ENCODE measurements at regions not wholly inside any gene's neighbourhood (a gene's known extent, or its start where the extent isn't known, plus 50 kb on each side); places are given as distances from the start of the nearest gene placed in this dataset.

DNA sequence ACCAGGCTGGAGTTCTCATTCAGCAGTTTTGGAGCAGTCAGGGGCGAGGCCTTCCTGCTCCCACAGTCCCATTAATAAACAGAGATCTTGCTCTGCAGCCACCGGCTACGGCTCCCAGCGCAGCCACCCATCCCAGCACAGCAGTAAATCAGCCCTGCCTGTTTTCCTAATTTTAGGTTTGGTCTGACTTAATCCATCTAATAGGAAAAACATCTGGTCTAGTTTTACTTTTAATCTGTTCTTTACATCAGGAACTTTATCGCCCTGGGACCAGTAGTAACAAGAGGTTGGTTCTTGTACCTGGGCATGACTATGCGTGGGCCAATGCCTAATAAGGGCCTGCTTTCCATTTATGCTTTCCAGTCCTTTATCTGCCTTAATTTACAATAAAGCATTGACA, 264.0 kb upstream of the DPH6 start:
- no peak overlapping the region for H3K4me3 ChIP-seq (ENCODE audit: low read depth, low read length)
- TF ChIP-seq, protein P1, sequence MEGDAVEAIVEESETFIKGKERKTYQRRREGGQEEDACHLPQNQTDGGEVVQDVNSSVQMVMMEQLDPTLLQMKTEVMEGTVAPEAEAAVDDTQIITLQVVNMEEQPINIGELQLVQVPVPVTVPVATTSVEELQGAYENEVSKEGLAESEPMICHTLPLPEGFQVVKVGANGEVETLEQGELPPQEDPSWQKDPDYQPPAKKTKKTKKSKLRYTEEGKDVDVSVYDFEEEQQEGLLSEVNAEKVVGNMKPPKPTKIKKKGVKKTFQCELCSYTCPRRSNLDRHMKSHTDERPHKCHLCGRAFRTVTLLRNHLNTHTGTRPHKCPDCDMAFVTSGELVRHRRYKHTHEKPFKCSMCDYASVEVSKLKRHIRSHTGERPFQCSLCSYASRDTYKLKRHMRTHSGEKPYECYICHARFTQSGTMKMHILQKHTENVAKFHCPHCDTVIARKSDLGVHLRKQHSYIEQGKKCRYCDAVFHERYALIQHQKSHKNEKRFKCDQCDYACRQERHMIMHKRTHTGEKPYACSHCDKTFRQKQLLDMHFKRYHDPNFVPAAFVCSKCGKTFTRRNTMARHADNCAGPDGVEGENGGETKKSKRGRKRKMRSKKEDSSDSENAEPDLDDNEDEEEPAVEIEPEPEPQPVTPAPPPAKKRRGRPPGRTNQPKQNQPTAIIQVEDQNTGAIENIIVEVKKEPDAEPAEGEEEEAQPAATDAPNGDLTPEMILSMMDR (IDR thresholded peaks at IDR 0.05; ENCODE audit: low read depth, low read length, missing control alignments) = no peak
- DNase-seq (ENCODE audit: low read depth) = no peak

DNA sequence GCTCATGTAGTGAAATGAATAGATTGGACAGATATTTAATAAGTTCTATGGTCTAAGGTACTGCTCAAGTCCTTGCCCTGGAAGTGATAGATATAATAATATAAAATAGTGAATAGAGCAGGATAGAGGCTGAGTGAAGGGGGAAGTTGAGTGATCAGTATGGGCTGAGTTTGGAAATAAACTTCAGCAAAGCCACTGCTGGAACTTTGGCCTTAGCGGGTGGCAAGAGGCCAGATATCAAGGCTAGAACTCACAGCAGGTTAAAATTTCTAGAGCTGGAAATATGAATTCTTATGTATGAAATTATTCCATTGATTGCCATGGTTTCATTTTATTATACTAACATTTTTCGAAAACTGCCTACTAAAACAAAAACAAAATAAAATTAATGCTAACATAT, 267.6 kb upstream of the DPH6 start:
- H3K4me3 ChIP-seq (ENCODE audit: low read depth, low read length) = no peak overlapping the region
- DNase-seq (ENCODE audit: low read depth) = no peak
- TF ChIP-seq, protein P1 (IDR thresholded peaks at IDR 0.05; ENCODE audit: low read depth, low read length, missing control alignments) = no peak

DNA sequence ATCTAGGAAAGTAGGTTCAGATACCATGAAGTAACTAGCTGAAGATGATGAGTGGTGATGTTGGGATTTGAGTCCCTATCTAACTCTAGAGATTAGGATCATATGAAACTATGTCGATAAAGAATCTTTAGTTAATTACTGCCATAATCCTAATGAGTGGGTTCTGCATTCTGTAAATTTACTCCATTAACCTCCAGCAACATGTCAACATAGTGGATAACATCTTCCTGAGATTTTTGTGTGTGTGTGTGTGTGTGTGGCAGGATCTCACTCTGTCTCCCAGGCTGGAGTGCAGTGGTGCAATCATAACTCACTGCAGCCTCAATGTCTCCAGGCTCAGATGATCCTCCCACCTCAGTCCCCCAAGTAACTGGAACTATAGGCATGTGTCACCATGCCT, 272.9 kb upstream of the DPH6 start:
- DNase-seq (ENCODE audit: low read depth) = no peak
- TF ChIP-seq, protein P1 (IDR thresholded peaks at IDR 0.05; ENCODE audit: low read depth, low read length, missing control alignments) = no peak
- no peak overlapping the region for H3K4me3 ChIP-seq (ENCODE audit: low read depth, low read length)

DNA sequence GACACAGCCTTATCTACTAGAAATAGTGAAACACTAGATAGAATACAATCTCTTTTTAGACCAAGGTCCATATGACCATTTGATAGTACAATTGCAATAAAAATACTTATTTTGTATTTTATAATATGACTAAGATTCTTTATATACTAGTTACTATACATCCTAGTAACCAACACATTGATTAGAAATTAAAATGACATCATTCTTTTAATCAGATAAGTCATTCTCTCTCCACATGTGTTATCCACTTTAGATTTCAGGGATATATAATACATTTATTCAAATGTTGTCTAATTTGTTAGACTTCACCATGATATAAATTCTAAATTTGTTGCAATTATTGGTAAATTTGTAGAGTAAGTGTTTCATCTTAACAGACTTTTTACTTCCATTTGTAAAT, 276.2 kb upstream of the DPH6 start:
- no peak for DNase-seq (ENCODE audit: low read depth)
- no peak overlapping the region for H3K4me3 ChIP-seq (ENCODE audit: low read depth, low read length)
- TF ChIP-seq, protein P1 (IDR thresholded peaks at IDR 0.05; ENCODE audit: low read depth, low read length, missing control alignments) = no peak

DNA sequence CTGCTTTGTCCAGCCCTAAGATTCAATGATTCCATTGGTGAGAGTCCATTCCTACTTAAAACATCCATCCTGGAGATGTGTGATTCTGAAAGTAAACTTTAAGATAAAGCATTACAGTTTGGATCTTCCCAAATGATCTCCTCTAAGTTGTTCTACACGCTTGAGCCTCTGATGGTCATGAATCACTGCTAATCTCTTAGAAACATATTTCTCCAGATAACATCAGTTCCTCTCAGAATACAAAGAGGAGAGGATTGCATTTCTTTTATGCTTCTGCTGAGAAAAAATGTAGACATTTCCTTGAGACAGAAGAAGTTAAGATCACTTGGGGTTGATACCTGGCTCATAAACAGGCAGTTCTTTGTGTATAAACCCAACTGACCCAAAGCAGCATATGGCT, 281.2 kb upstream of the DPH6 start:
- TF ChIP-seq, protein P1 (IDR thresholded peaks at IDR 0.05; ENCODE audit: low read depth, low read length, missing control alignments) = no peak
- no peak overlapping the region for H3K4me3 ChIP-seq (ENCODE audit: low read depth, low read length)
- DNase-seq (ENCODE audit: low read depth) = no peak

DNA sequence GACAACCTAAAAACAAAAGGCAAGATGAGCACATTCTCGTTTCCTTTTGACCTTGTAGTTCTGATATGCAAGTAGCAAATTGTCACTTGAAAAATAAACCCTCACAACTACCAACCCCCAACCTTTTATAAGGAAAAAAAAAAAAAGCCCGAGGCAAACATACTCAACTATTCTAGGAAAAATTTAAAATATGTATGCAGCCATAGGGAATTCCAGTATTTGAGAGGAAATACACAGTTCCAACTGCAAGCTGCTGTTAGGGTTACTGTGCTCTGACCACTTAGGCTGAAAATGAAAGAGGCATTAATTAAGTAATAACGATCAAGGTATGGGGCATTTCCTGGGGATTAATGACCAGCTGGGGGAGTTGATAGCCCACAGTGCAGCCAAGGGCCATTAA, 281.9 kb upstream of the DPH6 start:
- DNase-seq (ENCODE audit: low read depth) = no peak
- no peak overlapping the region for H3K4me3 ChIP-seq (ENCODE audit: low read depth, low read length)
- TF ChIP-seq, protein P1 (IDR thresholded peaks at IDR 0.05; ENCODE audit: low read depth, low read length, missing control alignments) = no peak

DNA sequence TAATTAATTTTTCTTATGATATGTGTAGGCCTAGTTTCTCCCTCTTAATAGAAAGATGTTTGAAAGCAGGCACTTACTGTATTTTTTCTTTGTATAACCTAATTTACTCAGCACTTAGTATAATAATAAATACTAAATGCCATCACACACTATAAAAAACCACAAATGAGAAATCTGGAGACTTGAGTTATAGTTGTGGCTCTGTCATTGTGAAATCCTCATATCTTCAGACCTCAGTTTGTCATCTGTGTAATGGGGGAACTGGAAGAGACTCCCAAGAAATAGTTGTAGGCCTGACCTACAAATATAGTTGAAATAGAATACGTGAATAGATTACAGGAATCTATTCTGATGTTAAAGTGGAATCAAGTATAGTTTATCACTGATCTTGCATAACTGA, 287.6 kb upstream of the DPH6 start:
- TF ChIP-seq, protein P1 (IDR thresholded peaks at IDR 0.05; ENCODE audit: low read depth, low read length, missing control alignments) = no peak
- no peak overlapping the region for H3K4me3 ChIP-seq (ENCODE audit: low read depth, low read length)
- no peak for DNase-seq (ENCODE audit: low read depth)
